K562 (cell line): ENCODE measurements at regions not wholly inside any gene's neighbourhood (a gene's known extent, or its start where the extent isn't known, plus 50 kb on each side); places are given as distances from the start of the nearest gene placed in this dataset.

Source experiments
- ATAC-seq: fragments of 200-7000 bp; cut with Tn5 transposase; 3 replicates; pipeline ENCODE4 v1.9.1; 2020; ENCODE audit warnings: moderate library complexity
- BruUV-seq: library from RNA; stranded (reverse); fragments of 400-500 nt; replicated peaks from 2 replicates; lab custom pipeline; 2021; lab: Mats Ljungman, UMichigan
- CTCF ChIA-PET: fragments of 300-600 bp; formaldehyde crosslinking; extraction: SDS; loops from one replicate; lab custom pipeline; 2021; ENCODE audit warnings: low intra/inter-chr PET ratio; lab: Yijun Ruan, JAX
- POLR2A ChIA-PET: fragments of 300-600, 350-650 bp; sonication (Branson Sonifier 250); formaldehyde crosslinking; extraction: SDS; loops from one replicate; lab custom pipeline; 2021; ENCODE audit warnings: antibody characterized with exemption, inconsistent platforms; lab: Yijun Ruan, JAX
- DNase-seq, 4 experiments: peaks; one replicate each; pipeline versions ENCODE4 v3.0.0 to v3.0.0-alpha.2; 2011 to 2018; ENCODE audit warnings: low spot score in 3 of 4, mixed read lengths in 3 of 4; ENCODE audit errors: extremely low read depth in 1 of 4
- FAIRE-seq: peaks from 2 replicates; lab custom pipeline; 2011; peaks lifted over from hg19 to GRCh38; lab: Jason Lieb, UNC
- H2AFZ ChIP-seq: 2 replicates; pipeline ENCODE4 v1.6.0; 2011; ENCODE audit warnings: low read depth, low read length, control low read depth, inconsistent platforms
- H3K27ac ChIP-seq: fragments of 200-600 bp; 3 replicates; pipeline ENCODE4 v1.8.0; 2011; ENCODE audit warnings: low read depth, mild to moderate bottlenecking, control low read depth, inconsistent platforms, low read length, moderate library complexity, mixed read lengths; ENCODE audit errors: extremely low read depth
- H3K27me3 ChIP-seq, 2 experiments: fragments of 300-600 bp in 1 of 2; 2 replicates in 1 of 2; 3 replicates in 1 of 2; pipeline versions ENCODE4 v1.6.0 to v1.8.0; 2011; ENCODE audit warnings: inconsistent platforms in 2 of 2, low read length in 2 of 2, mild to moderate bottlenecking in 1 of 2, mixed read lengths in 1 of 2, moderate library complexity in 1 of 2; ENCODE audit not compliant: control insufficient read depth in 2 of 2, insufficient read depth in 2 of 2
- H3K36me3 ChIP-seq: fragments of 300-600 bp; 3 replicates; pipeline ENCODE4 v1.8.0; 2011; ENCODE audit warnings: mild to moderate bottlenecking, low read length, inconsistent platforms; ENCODE audit not compliant: control insufficient read depth, insufficient read depth
- H3K4me1 ChIP-seq, 2 experiments: fragments of 200-600 bp in 1 of 2; replicated peaks in 1 of 2; 2 replicates in 1 of 2; 3 replicates in 1 of 2; pipeline versions ENCODE4 v1.5.1 to v1.8.0; 2011; ENCODE audit warnings: inconsistent platforms in 2 of 2, low read length in 2 of 2, mild to moderate bottlenecking in 1 of 2, mixed read lengths in 1 of 2, moderate library complexity in 1 of 2; ENCODE audit not compliant: control insufficient read depth in 2 of 2, insufficient read depth in 2 of 2
- H3K4me2 ChIP-seq: 2 replicates; pipeline ENCODE4 v1.6.1; 2011; ENCODE audit warnings: low read length, control low read depth, inconsistent platforms, mixed read lengths; ENCODE audit not compliant: insufficient read depth
- H3K4me3 ChIP-seq: fragments of 200-600 bp; sonication (generic), shearing (Covaris generic); 2 replicates; pipeline ENCODE4 v1.5.1; 2016; ENCODE audit warnings: control low read depth, inconsistent platforms
- H3K79me2 ChIP-seq: fragments of 200-600 bp; 3 replicates; pipeline ENCODE4 v1.8.0; 2011; ENCODE audit warnings: low read length, inconsistent platforms; ENCODE audit not compliant: control insufficient read depth, insufficient read depth
- H3K9ac ChIP-seq, 2 experiments: 2 replicates each; pipeline versions ENCODE4 v1.6.0 to v1.6.1; 2011; ENCODE audit warnings: low read depth in 2 of 2, low read length in 2 of 2, control low read depth in 1 of 2, inconsistent platforms in 1 of 2, mild to moderate bottlenecking in 1 of 2, mixed read lengths in 1 of 2; ENCODE audit not compliant: insufficient read depth in 1 of 2
- H3K9me1 ChIP-seq: one replicate; pipeline ENCODE4 v1.6.0; 2011; ENCODE audit warnings: inconsistent platforms, mild to moderate bottlenecking, low read length, moderate library complexity; ENCODE audit not compliant: control insufficient read depth, insufficient read depth
- H3K9me3 ChIP-seq: replicated peaks from 2 replicates; pipeline ENCODE4 v1.5.1; 2011; ENCODE audit warnings: low read depth, low read length, inconsistent platforms; ENCODE audit not compliant: control insufficient read depth, insufficient read depth
- H4K20me1 ChIP-seq: replicated peaks from 2 replicates; pipeline ENCODE4 v1.6.1; 2011; ENCODE audit warnings: low read length, inconsistent platforms, mixed read lengths; ENCODE audit not compliant: control insufficient read depth, insufficient read depth
- DLX4 ChIP-seq: fragments of 250-450 bp; sonication (Bioruptor Pico); IDR thresholded peaks from 2 replicates; pipeline ENCODE4 v1.6.1; 2021; ENCODE audit warnings: mild to moderate bottlenecking
- FOXA1 ChIP-seq: fragments of 450-650 bp; IDR thresholded peaks from 2 replicates; pipeline ENCODE4 v1.6.1; 2016; ENCODE audit warnings: mild to moderate bottlenecking, borderline replicate concordance
- GTF3C2 ChIP-seq: IDR thresholded peaks from 3 replicates; pipeline ENCODE4 v1.6.1; 2011; ENCODE audit warnings: borderline replicate concordance, mild to moderate bottlenecking, moderate library complexity; ENCODE audit not compliant: insufficient read length; ENCODE audit errors: extremely low read depth
- NR3C1 ChIP-seq: sonication (generic); formaldehyde crosslinking; IDR thresholded peaks from 2 replicates; pipeline ENCODE4 v1.8.1; 2022; ENCODE audit warnings: missing genetic modification reagents
- SRSF7 ChIP-seq: fragments of 200-400 bp; formaldehyde crosslinking; optimal IDR thresholded peaks from 2 replicates; pipeline ENCODE3; 2017; ENCODE audit warnings: mild to moderate bottlenecking, low read depth, low read length
- U2AF1 ChIP-seq: fragments of 200-400 bp; formaldehyde crosslinking; optimal IDR thresholded peaks from 2 replicates; pipeline ENCODE3; 2017; ENCODE audit warnings: mild to moderate bottlenecking, low read depth, low read length, moderate library complexity
- USF1 ChIP-seq: sonication (generic); formaldehyde crosslinking; IDR thresholded peaks from 2 replicates; pipeline ENCODE4 v1.9.0; 2022; ENCODE audit warnings: mild to moderate bottlenecking, missing genetic modification reagents
- ZC3H11A ChIP-seq: IDR thresholded peaks from 2 replicates; pipeline ENCODE4 v1.6.1; 2012; ENCODE audit warnings: low read depth, low read length, improper control_type of control experiment
- ZNF239 ChIP-seq: fragments of 250-450 bp; sonication (Bioruptor Pico); IDR thresholded peaks from 2 replicates; pipeline ENCODE4 v1.4.0; 2020; ENCODE audit warnings: mild to moderate bottlenecking
- WGBS: fragments of 100-300 bp; shearing (Covaris generic); methylation state at CpG from one replicate; pipeline ENCODE4 v1.1.6; 2016; ENCODE audit warnings: low coverage, mixed read lengths; ENCODE audit not compliant: insufficient coverage; ENCODE audit errors: missing lambda C conversion rate; 5-methylcytosine and 5-hydroxymethylcytosine counted together
- in situ Hi-C: fragments of 300-500 bp; cut with MboI; formaldehyde crosslinking; loops from 4 replicates; pipeline ENCODE4 v1.15.0; 2018; ENCODE audit warnings: inconsistent platforms, mixed read lengths
- intact Hi-C: fragments of 100-400 bp; cut with micrococcal nuclease; formaldehyde crosslinking; loops from 2 replicates; pipeline ENCODE4 v1.14.2; 2022

GRCh38 chr7:12786494-12786893 is 99.1 kb downstream of the ARL4A start:
- H3K9ac ChIP-seq = no peak overlapping the region
- no peaks in the 10 kb centered on the region for H3K27me3 ChIP-seq
- H3K4me3 ChIP-seq = no peak overlapping the region
- ChIA-PET POLR2A (no interaction called here), CTCF (no interaction called here)
- WGBS = 55% methylated on average over 4 of the region's 4 CpGs
- H4K20me1 ChIP-seq = no peaks in the 10 kb centered on the region
- H3K9me3 ChIP-seq = no peaks in the 10 kb centered on the region; the same call in 1 of the 2 replicates
- in situ Hi-C loops = no loop called here
- H3K4me2 ChIP-seq = no peak overlapping the region
- no peaks in the 10 kb centered on the region for H3K36me3 ChIP-seq
- H3K79me2 ChIP-seq = no peaks in the 10 kb centered on the region
- peak overlapping the region; percentile 3; the same call in 1 of the 2 replicates for H2AFZ ChIP-seq
- no peak overlapping the region for H3K27ac ChIP-seq
- H3K4me1 ChIP-seq = no peaks in the 10 kb centered on the region
- no peaks in the 10 kb centered on the region for H3K9me1 ChIP-seq
- no peak for DNase-seq
- intact Hi-C loops = no loop called here
- ATAC-seq = no peak
- no peak for FAIRE-seq
- no TSS peak for BruUV-seq
- TF ChIP-seq ZNF239 (CRISPR knock-in tag) = no peak
- no peak for TF ChIP-seq U2AF1
- TF ChIP-seq ZC3H11A = no peak
- no peak for TF ChIP-seq SRSF7
- no peak for TF ChIP-seq USF1 (CRISPR knock-in tag)
- TF ChIP-seq DLX4 (CRISPR knock-in tag) = no peak
- TF ChIP-seq NR3C1 (CRISPR knock-in tag) = no peak
- TF ChIP-seq GTF3C2 = no peak
- no peak for TF ChIP-seq FOXA1
